ENCODE measurements at regions not wholly inside any gene's neighbourhood (a gene's known extent, or its start where the extent isn't known, plus 50 kb on each side); places are given as distances from the start of the nearest gene placed in this dataset.

DNA sequence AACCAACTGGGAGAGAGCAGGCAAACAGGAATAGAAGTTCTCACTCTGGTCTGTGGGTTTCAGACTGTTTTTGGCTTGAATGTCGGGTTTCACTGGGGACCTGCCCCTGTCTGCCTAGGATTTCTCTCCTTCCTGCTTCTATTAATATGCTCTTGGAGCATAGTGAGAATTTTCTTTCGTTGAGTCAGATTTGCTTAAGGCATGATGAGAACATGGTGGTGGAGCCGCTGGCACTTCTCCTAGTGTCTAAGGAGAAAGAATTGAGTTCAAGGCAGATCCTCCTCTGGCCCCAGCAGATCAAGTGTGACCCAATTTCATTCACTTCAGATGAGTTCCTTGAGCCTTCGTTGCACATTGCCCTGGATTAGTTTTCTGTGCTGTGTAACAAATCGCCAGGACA lies 103.9 kb upstream of the HS6ST1 start:
- H3K4me3 ChIP-seq (ENCODE audit: low read depth, low read length), result no peak overlapping the region
- TF ChIP-seq, protein P1, sequence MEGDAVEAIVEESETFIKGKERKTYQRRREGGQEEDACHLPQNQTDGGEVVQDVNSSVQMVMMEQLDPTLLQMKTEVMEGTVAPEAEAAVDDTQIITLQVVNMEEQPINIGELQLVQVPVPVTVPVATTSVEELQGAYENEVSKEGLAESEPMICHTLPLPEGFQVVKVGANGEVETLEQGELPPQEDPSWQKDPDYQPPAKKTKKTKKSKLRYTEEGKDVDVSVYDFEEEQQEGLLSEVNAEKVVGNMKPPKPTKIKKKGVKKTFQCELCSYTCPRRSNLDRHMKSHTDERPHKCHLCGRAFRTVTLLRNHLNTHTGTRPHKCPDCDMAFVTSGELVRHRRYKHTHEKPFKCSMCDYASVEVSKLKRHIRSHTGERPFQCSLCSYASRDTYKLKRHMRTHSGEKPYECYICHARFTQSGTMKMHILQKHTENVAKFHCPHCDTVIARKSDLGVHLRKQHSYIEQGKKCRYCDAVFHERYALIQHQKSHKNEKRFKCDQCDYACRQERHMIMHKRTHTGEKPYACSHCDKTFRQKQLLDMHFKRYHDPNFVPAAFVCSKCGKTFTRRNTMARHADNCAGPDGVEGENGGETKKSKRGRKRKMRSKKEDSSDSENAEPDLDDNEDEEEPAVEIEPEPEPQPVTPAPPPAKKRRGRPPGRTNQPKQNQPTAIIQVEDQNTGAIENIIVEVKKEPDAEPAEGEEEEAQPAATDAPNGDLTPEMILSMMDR (conservative IDR thresholded peaks at IDR 0.05; ENCODE audit: low read depth, low read length), result no peak
- DNase-seq (ENCODE audit: low read depth), result no peak

DNA sequence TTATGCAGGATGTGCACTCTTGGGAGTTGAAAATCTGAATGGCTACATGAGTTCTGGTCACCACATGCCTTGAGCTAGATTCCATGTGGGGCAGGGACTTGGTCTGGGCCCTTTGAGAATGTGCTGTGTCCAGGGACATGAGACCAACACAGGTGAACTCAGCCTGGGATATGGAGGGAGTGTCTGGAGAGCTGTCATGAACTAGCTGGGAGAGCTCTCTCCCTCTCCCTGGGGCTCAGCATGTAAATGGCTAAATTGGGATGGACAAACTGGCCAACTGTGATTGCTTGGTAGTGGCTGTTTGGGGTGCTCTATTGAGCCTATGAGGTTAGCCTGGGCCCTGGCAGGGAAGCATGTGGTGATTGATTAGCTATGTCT lies 105.1 kb upstream of the HS6ST1 start:
- DNase-seq (ENCODE audit: low read depth), result no peak
- no peak overlapping the region for H3K4me3 ChIP-seq (ENCODE audit: low read depth, low read length)
- TF ChIP-seq, protein P1 (conservative IDR thresholded peaks at IDR 0.05; ENCODE audit: low read depth, low read length), result no peak

DNA sequence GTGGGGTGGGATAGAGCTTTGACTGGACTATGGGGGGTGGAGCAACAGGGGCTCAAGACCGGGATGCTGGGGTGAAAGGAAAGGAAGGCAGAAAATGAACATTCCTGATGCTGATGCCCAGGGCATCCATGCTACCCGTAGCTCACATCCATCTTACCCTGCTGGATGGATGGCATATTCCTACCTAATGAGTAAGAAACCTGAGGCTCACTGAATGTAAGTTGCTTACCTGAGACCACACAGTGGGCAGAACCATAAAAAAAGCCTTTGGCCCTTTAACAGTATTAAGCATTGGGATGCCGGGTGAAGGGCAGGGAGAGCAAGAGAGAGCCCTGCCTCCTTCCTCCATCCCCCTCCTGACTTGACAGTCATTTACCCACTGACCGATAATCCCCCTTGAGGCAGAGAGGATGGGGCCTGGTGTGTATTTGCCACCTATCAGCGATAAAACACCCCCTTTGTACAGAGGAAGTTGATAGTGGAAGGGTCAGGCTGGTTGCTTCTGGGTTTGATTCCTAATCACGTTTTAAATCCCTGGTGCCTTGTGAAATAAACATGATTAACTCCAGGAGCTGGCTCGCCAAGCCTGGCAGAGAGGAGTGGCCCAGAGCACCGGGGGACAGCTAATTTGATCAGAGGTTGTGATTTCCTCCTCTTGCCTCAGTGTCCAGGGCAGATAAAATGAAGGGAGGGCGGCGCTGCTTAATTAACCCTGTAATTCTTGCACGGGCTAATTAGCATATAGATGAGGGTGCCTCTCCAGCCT lies 105.9 kb upstream of the HS6ST1 start:
- DNase-seq (ENCODE audit: low read depth), result no peak
- H3K4me3 ChIP-seq (ENCODE audit: low read depth, low read length), result no peak overlapping the region
- TF ChIP-seq, protein P1 (conservative IDR thresholded peaks at IDR 0.05; ENCODE audit: low read depth, low read length), result no peak

DNA sequence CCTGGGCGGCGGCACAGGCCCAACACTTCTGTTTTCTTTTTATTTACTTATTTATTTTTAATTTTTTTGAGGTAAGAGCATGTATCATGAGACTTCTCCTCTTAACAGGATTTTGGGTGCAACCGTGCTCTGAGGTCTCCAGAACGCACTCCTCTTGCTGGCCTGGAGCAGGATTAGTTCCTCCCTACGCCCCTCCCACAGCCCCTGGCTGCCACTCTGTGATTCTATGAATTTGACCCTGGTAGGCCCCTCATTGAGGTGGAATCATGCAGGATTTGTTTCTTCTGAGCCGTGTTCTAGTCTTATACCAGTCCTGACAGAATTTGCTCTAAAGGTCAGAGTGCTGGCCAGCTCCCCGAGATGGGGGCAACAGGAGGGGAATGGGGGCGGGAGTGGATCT lies 106.5 kb upstream of the HS6ST1 start:
- no peak overlapping the region for H3K4me3 ChIP-seq (ENCODE audit: low read depth, low read length)
- DNase-seq (ENCODE audit: low read depth), result no peak
- TF ChIP-seq, protein P1 (conservative IDR thresholded peaks at IDR 0.05; ENCODE audit: low read depth, low read length), result no peak

DNA sequence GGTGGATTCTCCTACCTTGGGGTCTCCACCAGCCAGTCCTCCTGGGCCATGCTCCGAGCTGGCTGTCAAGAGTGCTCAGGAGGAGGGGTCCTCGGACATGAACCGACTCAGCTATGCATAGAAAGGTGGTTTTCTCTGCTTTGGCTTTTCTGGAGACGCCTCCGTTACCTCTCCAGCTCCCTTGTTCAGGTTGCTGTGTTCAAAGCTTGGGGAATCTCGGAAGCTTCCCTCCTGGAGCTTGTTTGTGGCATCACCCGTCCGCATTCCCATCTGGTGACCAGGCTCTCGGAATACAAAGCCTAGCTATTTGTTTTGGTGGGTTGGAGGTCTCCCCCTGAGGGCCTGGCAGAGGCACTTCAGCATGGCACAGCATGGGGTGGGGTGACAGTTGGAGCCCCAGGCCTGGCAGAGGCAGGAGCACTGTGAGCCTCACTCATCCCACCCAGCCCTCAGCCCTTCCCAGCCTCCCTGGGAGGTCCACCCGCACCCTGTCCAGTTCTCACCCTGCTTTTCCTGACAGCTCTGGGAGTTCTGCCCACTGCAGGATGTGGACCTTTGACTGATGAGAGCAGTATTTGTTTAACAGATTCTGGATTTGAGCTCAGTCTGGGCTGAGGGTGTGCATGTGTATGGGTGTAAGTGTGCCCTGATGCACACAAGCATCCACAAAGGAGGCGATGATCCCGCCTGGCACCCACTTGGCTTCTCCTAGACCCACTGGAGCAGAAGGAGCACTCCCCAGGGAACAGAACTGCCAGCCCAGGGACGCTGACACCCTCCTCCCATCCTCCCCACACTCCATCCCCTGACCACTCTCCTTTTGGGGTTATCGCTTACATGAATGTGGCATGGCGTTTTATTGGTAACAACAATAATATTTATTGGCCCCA lies 107.3 kb upstream of the HS6ST1 start:
- DNase-seq (ENCODE audit: low read depth), result no peak
- H3K4me3 ChIP-seq (ENCODE audit: low read depth, low read length), result no peak overlapping the region
- TF ChIP-seq, protein P1 (conservative IDR thresholded peaks at IDR 0.05; ENCODE audit: low read depth, low read length), result no peak

DNA sequence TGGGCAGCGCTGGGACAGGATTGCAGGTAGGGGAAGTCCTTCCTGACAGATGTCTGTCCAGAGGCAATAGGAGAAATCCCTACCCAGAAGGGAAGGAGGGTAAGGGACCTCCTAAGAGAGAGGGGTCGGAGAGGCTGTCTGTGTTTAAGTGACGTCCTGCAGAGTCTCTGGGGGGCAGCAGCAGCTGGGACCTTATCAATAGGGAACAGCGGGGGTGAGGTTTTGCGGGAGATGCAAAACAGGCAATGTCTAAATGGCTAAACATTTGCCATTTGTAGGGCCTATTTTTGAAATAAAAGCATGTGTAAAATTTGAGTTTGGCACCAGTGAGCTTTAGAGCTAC lies 108.7 kb upstream of the HS6ST1 start:
- TF ChIP-seq, protein P1 (conservative IDR thresholded peaks at IDR 0.05; ENCODE audit: low read depth, low read length), result no peak
- DNase-seq (ENCODE audit: low read depth), result no peak
- no peak overlapping the region for H3K4me3 ChIP-seq (ENCODE audit: low read depth, low read length)
